GM12891 (cell line): ENCODE measurements at regions not wholly inside any gene's neighbourhood (a gene's known extent, or its start where the extent isn't known, plus 50 kb on each side); places are given as distances from the start of the nearest gene placed in this dataset.
A peak's percentile ranks its signal among the peaks of the same experiment; 100 is the strongest.
"Not testable (repeated sequence)": the region's sequence is repeated elsewhere in the genome, so short reads cannot be mapped to it uniquely, and the experiment has no call there.

Experiments used
- DNase-seq: peaks from one replicate; pipeline ENCODE4 v3.0.0; 2011; ENCODE audit warnings: low spot score; ENCODE audit not compliant: insufficient read length
- FAIRE-seq: peaks from 2 replicates; lab custom pipeline; 2011; peaks lifted over from hg19 to GRCh38; lab: Jason Lieb, UNC
- PAX5 ChIP-seq: IDR thresholded peaks from 2 replicates; pipeline ENCODE4 v1.6.1; 2011; ENCODE audit warnings: low read length, moderate library complexity, mild to moderate bottlenecking; ENCODE audit not compliant: insufficient read depth, severe bottlenecking
- POLR2A ChIP-seq: IDR thresholded peaks from 2 replicates; pipeline ENCODE4 v1.6.1; 2011; ENCODE audit warnings: low read depth, low read length, control low read depth
- POLR2AphosphoS5 ChIP-seq: IDR thresholded peaks from 2 replicates; pipeline ENCODE4 v1.6.1; 2011; ENCODE audit warnings: low read depth, low read length, control low read depth
- POU2F2 ChIP-seq: IDR thresholded peaks from 2 replicates; pipeline ENCODE4 v1.6.1; 2011; ENCODE audit warnings: low read depth, mild to moderate bottlenecking, control low read depth, low read length, moderate library complexity
- SPI1 ChIP-seq: IDR thresholded peaks from 2 replicates; pipeline ENCODE4 v1.6.1; 2011; ENCODE audit warnings: low read depth, low read length, control low read depth
- TAF1 ChIP-seq: IDR thresholded peaks from 2 replicates; pipeline ENCODE4 v1.6.1; 2011; ENCODE audit warnings: low read depth, low read length, control low read depth

GRCh38 chr2:215548714-215549113 lies 112.8 kb upstream of the FN1 start:
- FAIRE-seq (no peak), DNase-seq (no peak)
- no peak for TF ChIP-seq POLR2A
- no peak for TF ChIP-seq PAX5
- no peak for TF ChIP-seq TAF1
- TF ChIP-seq POLR2AphosphoS5, result no peak
- no peak for TF ChIP-seq POU2F2
- TF ChIP-seq SPI1, result no peak

GRCh38 chr2:215542690-215543089 lies 106.8 kb upstream of the FN1 start:
- no peak for FAIRE-seq
- TF ChIP-seq POLR2A (no peak), SPI1 (no peak), POLR2AphosphoS5 (no peak), PAX5 (no peak), POU2F2 (no peak), TAF1 (no peak)
- no peak for DNase-seq

- TF ChIP-seq POLR2A (no peak), TAF1 (no peak), POLR2AphosphoS5 (no peak), PAX5 (no peak), POU2F2 (no peak), SPI1 (no peak)
- FAIRE-seq (no peak), DNase-seq (no peak)
Observed at GRCh38 chr2:215540658-215541057, 104.8 kb upstream of the FN1 start.

GRCh38 chr2:215537611-215538010 lies 101.7 kb upstream of the FN1 start:
- no peak for TF ChIP-seq POU2F2
- TF ChIP-seq POLR2A, result no peak
- no peak for TF ChIP-seq POLR2AphosphoS5
- no peak for TF ChIP-seq SPI1
- TF ChIP-seq TAF1, result no peak
- TF ChIP-seq PAX5, result no peak
- DNase-seq (no peak), FAIRE-seq (no peak)

- TF ChIP-seq POLR2AphosphoS5 (no peak), POLR2A (no peak), TAF1 (no peak), POU2F2 (no peak), PAX5 (no peak), SPI1 (no peak)
- no peak for DNase-seq
- no peak for FAIRE-seq
Observed at GRCh38 chr2:215536510-215536909, 100.6 kb upstream of the FN1 start.

GRCh38 chr2:215535741-215536140 lies 99.9 kb upstream of the FN1 start:
- TF ChIP-seq POLR2AphosphoS5 (no peak), SPI1 (no peak), POU2F2 (no peak), TAF1 (no peak), PAX5 (no peak), POLR2A (no peak)
- DNase-seq, result no peak
- no peak for FAIRE-seq

GRCh38 chr2:215535125-215535668 lies 99.3 kb upstream of the FN1 start:
- FAIRE-seq (no peak), DNase-seq (no peak)
- TF ChIP-seq POU2F2 (no peak), SPI1 (no peak), TAF1 (no peak), POLR2A (no peak), PAX5 (no peak), POLR2AphosphoS5 (no peak)

GRCh38 chr2:215533716-215534115 lies 97.8 kb upstream of the FN1 start:
- FAIRE-seq, DNase-seq: not testable (repeated sequence)

GRCh38 chr2:215532844-215533243 lies 97.0 kb upstream of the FN1 start:
- TF ChIP-seq POU2F2, result no peak
- peak; percentile 70 for TF ChIP-seq SPI1
- no peak for TF ChIP-seq POLR2A
- TF ChIP-seq TAF1, result no peak
- DNase-seq (no peak), FAIRE-seq (no peak)

GRCh38 chr2:215531284-215531683 lies 95.4 kb upstream of the FN1 start:
- TF ChIP-seq POLR2AphosphoS5, result no peak
- TF ChIP-seq PAX5, result no peak
- TF ChIP-seq SPI1, result no peak
- DNase-seq (no peak), FAIRE-seq (no peak)
